Activated T-cell treated with anti-CD3 and anti-CD28 coated beads for 48 hours (primary cell): ENCODE measurements at regions not wholly inside any gene's neighbourhood (a gene's known extent, or its start where the extent isn't known, plus 50 kb on each side); places are given as distances from the start of the nearest gene placed in this dataset.

Experiments
- DNase-seq: peaks from one replicate; pipeline ENCODE4 v3.0.0-alpha.2; 2020; ENCODE audit warnings: low read depth

DNA sequence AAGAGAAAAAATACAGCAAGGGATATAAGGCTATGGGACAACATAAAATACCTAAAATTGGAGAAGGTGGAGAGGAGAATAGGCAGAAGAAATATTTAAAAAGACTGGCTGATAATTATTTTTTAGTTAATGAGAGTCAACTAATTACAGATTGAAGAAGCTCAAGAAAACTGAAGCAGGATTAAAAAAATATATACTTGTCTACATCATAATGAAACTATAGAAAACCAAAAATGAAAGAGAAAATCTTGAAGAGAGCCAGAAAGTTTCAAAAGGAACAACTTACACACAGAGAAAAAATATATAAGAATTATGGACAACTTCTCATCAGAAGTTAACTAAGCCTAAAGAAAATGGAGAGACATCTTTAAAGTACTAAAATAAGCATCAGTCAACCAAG is 62.9 kb upstream of the APCDD1 start:
- no peak for DNase-seq

DNA sequence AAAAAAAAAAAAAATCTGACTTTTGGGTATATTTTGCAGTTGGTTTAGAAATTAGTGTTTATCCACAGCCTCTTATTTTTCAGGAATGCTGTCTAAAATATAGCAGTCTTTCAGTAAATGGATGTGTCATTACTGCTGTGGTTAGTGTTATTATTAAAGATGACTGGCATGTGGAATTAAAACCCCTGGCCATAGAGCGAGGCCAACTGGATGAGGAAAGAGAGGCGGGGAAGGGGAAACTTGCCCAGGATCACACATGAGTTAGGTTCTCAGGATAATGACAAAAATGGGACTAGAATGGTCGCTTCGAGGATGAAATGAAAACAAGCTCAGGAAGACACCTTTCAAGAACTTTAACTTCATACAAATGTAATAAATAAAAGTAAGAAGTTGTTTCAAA is 57.4 kb upstream of the APCDD1 start:
- no peak for DNase-seq

DNA sequence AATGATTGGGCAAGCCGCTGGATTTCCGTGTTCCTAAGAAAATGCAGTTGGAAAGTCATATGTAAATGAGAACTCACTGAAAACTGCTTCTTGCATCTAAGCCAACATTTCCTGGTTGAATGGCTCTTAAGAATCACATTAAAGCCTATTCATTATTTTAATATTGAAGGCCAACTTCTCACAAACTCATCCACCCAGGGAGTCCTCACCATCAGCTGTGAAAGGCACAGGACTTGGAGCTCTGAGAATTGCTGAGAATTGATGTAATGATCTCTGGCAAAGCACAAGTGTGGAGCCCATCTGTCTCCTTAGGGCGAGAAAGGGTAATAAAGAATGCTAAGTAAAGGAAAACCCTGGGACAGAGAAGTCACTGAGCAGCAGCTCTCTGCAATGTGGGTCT is 55.9 kb upstream of the APCDD1 start:
- DNase-seq: no peak

DNA sequence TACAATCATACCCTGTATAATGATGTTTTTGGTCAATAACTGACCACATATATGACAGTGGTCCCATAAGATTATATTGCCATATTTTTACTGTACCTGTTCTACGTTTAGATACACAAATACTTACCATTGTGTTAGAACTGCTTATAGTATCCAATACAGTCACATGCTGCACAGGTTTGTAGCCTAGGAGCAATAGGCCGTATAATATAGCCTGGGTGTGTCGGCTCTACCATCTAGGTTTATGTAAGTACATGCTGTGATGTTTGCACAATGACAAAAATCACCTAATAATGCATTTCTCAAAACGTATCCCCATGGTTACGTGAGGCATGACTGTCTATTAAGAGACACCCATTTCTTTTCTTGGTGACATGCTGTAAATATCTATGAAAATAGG is 55.0 kb upstream of the APCDD1 start:
- no peak for DNase-seq

DNA sequence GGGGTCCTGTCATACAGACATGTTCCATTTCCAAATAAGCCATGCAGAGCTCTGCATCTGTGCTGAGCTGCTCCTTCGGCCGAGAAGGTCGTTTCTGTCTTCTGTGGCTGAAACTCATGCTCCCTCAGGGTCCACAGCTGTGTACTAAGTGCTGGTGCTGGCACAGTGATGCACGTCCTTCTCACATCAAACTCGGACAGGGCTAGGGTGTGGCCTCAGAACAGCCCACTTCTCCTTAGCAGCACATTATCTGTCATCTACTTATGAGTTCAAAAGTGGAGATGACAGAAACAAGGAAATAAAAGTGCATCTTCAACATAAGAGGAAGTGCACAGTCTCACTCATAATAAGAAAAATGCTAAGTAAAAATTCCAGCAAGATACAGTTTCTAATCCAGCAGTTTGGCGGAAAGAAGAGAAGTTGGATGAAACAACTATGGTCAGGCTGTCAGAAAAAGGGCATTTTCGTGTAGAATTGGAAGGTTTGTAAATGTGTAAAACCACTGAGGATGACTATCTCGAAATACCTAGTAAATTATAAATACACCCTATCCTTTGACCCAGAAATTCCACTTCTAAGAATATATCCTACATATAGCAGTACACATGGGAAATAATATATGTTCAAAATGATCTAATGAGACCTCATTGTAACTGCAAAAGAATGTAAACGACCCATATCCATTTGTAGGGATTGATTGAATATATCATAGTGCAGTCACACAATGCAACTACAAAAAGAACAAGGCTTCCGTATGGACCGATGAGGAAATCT is 53.7 kb upstream of the APCDD1 start:
- DNase-seq: no peak

DNA sequence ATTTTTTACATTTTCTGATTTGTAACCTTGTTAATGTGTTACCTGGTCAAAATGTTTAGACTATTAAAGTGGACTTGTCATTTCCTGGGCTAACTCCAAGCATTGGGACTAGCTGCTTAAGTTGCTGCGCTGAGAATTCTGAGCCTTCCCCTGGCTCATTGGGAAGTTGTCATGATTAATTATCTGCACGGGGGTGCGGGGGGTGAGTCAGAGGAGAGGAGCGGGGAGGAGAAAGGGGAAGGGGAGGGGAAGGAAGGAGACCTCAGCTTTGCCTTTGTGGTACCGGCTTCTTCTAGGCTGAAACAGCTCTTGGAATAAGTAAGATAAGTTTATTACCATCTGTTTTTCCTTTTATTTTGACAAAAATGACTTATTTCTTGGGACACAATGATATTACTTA is 52.9 kb upstream of the APCDD1 start:
- DNase-seq: no peak

DNA sequence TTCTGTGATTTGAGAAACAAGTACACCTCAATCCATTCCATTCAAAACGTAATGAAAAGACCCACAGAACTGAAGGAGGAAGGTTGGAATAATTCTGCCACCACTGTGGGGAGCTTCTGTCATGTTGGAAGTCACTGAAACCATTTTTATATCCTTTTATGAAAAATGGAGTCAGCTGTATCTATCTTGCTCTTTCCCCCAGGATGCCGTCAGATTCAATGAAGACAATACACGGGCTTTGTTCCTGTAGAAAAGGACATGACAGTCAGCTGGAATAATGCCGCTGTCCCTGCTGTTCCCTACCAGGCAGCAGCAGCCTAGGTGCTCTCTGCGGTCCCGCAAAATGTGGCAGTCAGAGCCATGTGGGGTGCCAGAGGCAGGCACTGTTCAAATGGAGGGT is 52.5 kb upstream of the APCDD1 start:
- DNase-seq: no peak

DNA sequence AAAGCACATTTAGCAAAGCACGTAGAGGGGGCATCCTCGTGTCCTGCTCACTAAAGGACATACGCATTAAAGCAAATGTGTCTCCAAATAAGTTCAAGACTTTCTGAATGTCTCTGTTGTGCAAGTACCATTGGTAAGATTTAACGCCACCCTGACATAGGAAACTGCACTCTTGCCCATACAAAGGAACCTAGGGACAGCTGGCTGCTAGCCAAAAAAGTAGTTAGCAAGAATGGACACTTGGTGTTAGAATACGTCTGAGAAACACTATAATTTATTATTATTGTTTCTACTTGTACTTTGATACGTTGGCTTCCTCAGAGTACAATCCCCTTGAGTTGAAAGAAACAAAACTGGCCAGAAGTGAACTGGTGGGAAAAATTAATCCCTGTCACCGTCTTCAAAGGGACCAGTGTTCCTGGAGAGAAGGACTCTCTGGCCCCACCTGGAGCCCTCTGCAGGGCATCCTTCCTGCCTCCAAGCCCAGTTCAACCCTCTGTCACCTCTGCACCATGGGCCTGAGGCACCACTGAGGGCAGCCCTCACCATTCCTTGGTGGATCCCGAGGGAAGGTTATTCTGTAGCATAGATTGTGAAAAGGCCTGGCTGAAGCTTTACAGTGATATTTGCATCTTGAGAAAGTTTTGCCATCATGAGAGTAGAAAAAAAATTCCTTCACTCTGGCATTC is 51.4 kb upstream of the APCDD1 start:
- no peak for DNase-seq

DNA sequence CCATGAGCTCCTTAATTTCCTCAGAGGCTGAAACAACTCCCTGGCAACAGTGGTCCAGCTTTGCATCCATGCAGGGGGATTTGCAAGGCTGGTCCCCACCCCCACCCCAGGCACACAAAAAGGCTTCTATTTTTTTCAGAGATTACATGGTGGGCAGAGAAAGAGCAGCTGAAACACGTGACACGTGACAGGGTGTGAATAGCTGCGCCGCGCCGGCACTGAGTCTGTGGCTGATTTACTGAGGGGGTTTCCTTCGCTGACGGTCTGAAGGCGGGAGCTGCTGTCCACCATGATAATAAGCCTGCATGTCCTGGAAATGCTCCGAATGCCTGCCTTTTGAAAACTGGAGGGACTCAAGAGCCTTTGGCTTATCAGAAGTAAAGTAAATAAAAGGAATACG is 50.7 kb upstream of the APCDD1 start:
- DNase-seq: no peak

DNA sequence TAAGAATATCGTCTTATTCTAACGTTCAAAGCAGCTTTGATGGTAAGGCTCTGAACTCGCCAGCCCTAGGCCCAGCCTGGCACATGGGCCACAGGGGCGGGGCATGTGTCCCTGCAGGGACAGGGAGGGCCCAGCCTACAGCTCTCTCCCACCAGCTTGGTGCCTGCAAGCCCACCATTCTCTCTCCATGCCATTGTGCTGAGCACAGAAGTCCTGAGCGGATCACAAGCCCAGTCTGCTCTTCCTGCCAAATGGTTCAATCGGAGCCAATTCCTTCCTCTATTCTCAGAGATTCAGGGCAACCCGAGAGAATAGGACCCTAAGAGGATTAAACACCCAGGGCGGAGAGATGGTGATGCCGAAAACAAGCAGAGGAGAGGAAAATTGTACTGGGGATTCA is 50.3 kb upstream of the APCDD1 start:
- DNase-seq: no peak
